ENCODE measurements at regions not wholly inside any gene's neighbourhood (a gene's known extent, or its start where the extent isn't known, plus 50 kb on each side); places are given as distances from the start of the nearest gene placed in this dataset.

- no peak for TF ChIP-seq CTCF (IDR thresholded peaks at IDR 0.05)
- no peak for TF ChIP-seq POLR2A (IDR thresholded peaks at IDR 0.05)
Observed at GRCh38 chr7:79513261-79513660, 59.8 kb upstream of the MAGI2 start.

Measured in uterus (tissue), 2 donors.